Caco-2 (cell line): ENCODE measurements at regions not wholly inside any gene's neighbourhood (a gene's known extent, or its start where the extent isn't known, plus 50 kb on each side); places are given as distances from the start of the nearest gene placed in this dataset.

ENCODE experiments used
- BruUV-seq: library from RNA; stranded (reverse); fragments of 400-500 nt; replicated peaks from 2 replicates; lab custom pipeline; 2021; lab: Mats Ljungman, UMichigan
- CTCF ChIA-PET: fragments of 300-600 bp; sonication (Branson Sonifier 250); formaldehyde crosslinking; loops from one replicate; lab custom pipeline; 2022; ENCODE audit warnings: antibody characterized with exemption; lab: Charles Lee
- POLR2A ChIA-PET: fragments of 300-600 bp; sonication (Branson Sonifier 250); formaldehyde crosslinking; loops from one replicate; lab custom pipeline; 2022; ENCODE audit warnings: antibody characterized with exemption; lab: Charles Lee
- DNase-seq, 2 experiments: peaks; one replicate each; pipeline versions ENCODE4 v3.0.0 to v3.0.0-alpha.2; 2020 to 2022
- H3K27me3 ChIP-seq: replicated peaks from 2 replicates; pipeline ENCODE4 v1.6.0; 2011; ENCODE audit warnings: low read length; ENCODE audit not compliant: control insufficient read depth, insufficient read depth
- H3K36me3 ChIP-seq: 2 replicates; pipeline ENCODE4 v1.5.1; 2011; ENCODE audit warnings: low read length; ENCODE audit not compliant: control insufficient read depth, insufficient read depth
- H3K4me1 ChIP-seq: fragments of 250-450 bp; sonication (Bioruptor Pico); 2 replicates; pipeline ENCODE4 v1.5.1; 2020; ENCODE audit warnings: mild to moderate bottlenecking
- H3K4me3 ChIP-seq: 2 replicates; pipeline ENCODE4 v1.5.1; 2011; ENCODE audit warnings: low read depth, mild to moderate bottlenecking, control low read depth, low read length
- H3K9me3 ChIP-seq: fragments of 250-450 bp; sonication (Bioruptor Pico); 2 replicates; pipeline ENCODE4 v1.5.1; 2020; ENCODE audit warnings: mild to moderate bottlenecking, moderate library complexity
- H3K27ac Mint-ChIP-seq: one replicate; pipeline ENCODE4 v1.8.0; 2022; ENCODE audit warnings: mixed read lengths; ENCODE audit not compliant: unreplicated experiment
- H3K27me3 Mint-ChIP-seq: one replicate; pipeline ENCODE4 v1.8.0; 2022; ENCODE audit warnings: mixed read lengths; ENCODE audit not compliant: insufficient read depth, unreplicated experiment
- H3K36me3 Mint-ChIP-seq: one replicate; pipeline ENCODE4 v1.8.0; 2022; ENCODE audit warnings: mild to moderate bottlenecking, mixed read lengths; ENCODE audit not compliant: insufficient read depth, unreplicated experiment
- H3K4me1 Mint-ChIP-seq: one replicate; pipeline ENCODE4 v1.8.0; 2022; ENCODE audit warnings: low read depth, mixed read lengths; ENCODE audit not compliant: unreplicated experiment
- H3K4me3 Mint-ChIP-seq: one replicate; pipeline ENCODE4 v1.8.0; 2022; ENCODE audit warnings: mild to moderate bottlenecking, moderate library complexity, mixed read lengths; ENCODE audit not compliant: unreplicated experiment
- H3K9me3 Mint-ChIP-seq: one replicate; pipeline ENCODE4 v1.8.0; 2022; ENCODE audit warnings: mixed read lengths; ENCODE audit not compliant: unreplicated experiment
- CTCF ChIP-seq, 2 experiments: fragments of 200-600 bp in 1 of 2; IDR thresholded peaks; 1 replicate in 1 of 2; 2 replicates in 1 of 2; pipeline versions ENCODE4 v1.5.1 to v1.8.0; 2011 to 2022; ENCODE audit warnings: antibody characterized with exemption in 1 of 2, control low read depth in 1 of 2, inconsistent platforms in 1 of 2, low read depth in 1 of 2, low read length in 1 of 2, mild to moderate bottlenecking in 1 of 2, moderate library complexity in 1 of 2; ENCODE audit not compliant: insufficient read depth in 1 of 2, severe bottlenecking in 1 of 2, unreplicated experiment in 1 of 2
- intact Hi-C: fragments of 100-400 bp; cut with micrococcal nuclease; formaldehyde crosslinking; loops from one replicate; pipeline ENCODE4 v1.10.0; 2022; ENCODE audit not compliant: unreplicated experiment

- H3K36me3 Mint-ChIP-seq: no peaks in the 10 kb centered on the region
- H3K9me3 ChIP-seq: no peaks in the 10 kb centered on the region
- no peak overlapping the region for H3K27ac Mint-ChIP-seq
- no peak for TF ChIP-seq CTCF (IDR thresholded peaks at IDR 0.05; ENCODE audit: insufficient read depth in 1 of 2, low read depth in 1 of 2, low read length in 1 of 2, severe bottlenecking in 1 of 2, unreplicated experiment in 1 of 2)
- H3K4me3 ChIP-seq: no peak overlapping the region
- no peaks in the 10 kb centered on the region for H3K9me3 Mint-ChIP-seq
- no TSS peak for BruUV-seq
- H3K4me3 Mint-ChIP-seq: no peak overlapping the region
- H3K27me3 Mint-ChIP-seq: no peaks in the 10 kb centered on the region
- H3K4me1 ChIP-seq: peaks cover 9% of the 10 kb centered on the region
- CTCF ChIA-PET: no interaction called here
- POLR2A ChIA-PET: no interaction called here
- no peaks in the 10 kb centered on the region for H3K36me3 ChIP-seq
- no peaks in the 10 kb centered on the region for H3K27me3 ChIP-seq
- no peak for DNase-seq
- no peaks in the 10 kb centered on the region for H3K4me1 Mint-ChIP-seq
- intact Hi-C loops: no loop called here
These were observed 331.3 kb downstream of the MN1 start for GRCh38 chr22:27470169-27470772.

GRCh38 chr22:27472975-27473374 is 328.6 kb downstream of the MN1 start:
- Mint-ChIP-seq H3K4me1 (peaks cover 6% of the 10 kb centered on the region), H3K9me3 (no peaks in the 10 kb centered on the region), H3K36me3 (no peaks in the 10 kb centered on the region), H3K4me3 (no peak overlapping the region), H3K27ac (no peak overlapping the region), H3K27me3 (no peaks in the 10 kb centered on the region)
- CTCF ChIA-PET: no interaction called here
- H3K27me3 ChIP-seq: no peaks in the 10 kb centered on the region
- H3K36me3 ChIP-seq: no peaks in the 10 kb centered on the region
- intact Hi-C loops: no loop called here
- POLR2A ChIA-PET: no interaction called here
- TF ChIP-seq CTCF (IDR thresholded peaks at IDR 0.05; ENCODE audit: insufficient read depth in 1 of 2, low read depth in 1 of 2, low read length in 1 of 2, severe bottlenecking in 1 of 2, unreplicated experiment in 1 of 2): no peak
- no peak for DNase-seq
- H3K4me3 ChIP-seq: no peak overlapping the region
- H3K9me3 ChIP-seq: no peaks in the 10 kb centered on the region
- H3K4me1 ChIP-seq: peaks cover 24% of the 10 kb centered on the region
- BruUV-seq: no TSS peak

- H3K4me3 Mint-ChIP-seq: no peak overlapping the region
- no peak for DNase-seq
- H3K4me3 ChIP-seq: no peak overlapping the region
- no peaks in the 10 kb centered on the region for H3K27me3 ChIP-seq
- H3K4me1 Mint-ChIP-seq: peaks cover 6% of the 10 kb centered on the region
- ChIA-PET CTCF (no interaction called here), POLR2A (no interaction called here)
- TF ChIP-seq CTCF (IDR thresholded peaks at IDR 0.05; ENCODE audit: insufficient read depth in 1 of 2, low read depth in 1 of 2, low read length in 1 of 2, severe bottlenecking in 1 of 2, unreplicated experiment in 1 of 2): no peak
- no peaks in the 10 kb centered on the region for H3K9me3 ChIP-seq
- H3K36me3 Mint-ChIP-seq: no peaks in the 10 kb centered on the region
- BruUV-seq: no TSS peak
- no peaks in the 10 kb centered on the region for H3K9me3 Mint-ChIP-seq
- intact Hi-C loops: no loop called here
- H3K36me3 ChIP-seq: no peaks in the 10 kb centered on the region
- peaks cover 24% of the 10 kb centered on the region for H3K4me1 ChIP-seq
- no peaks in the 10 kb centered on the region for H3K27me3 Mint-ChIP-seq
- H3K27ac Mint-ChIP-seq: no peak overlapping the region
These were observed 328.0 kb downstream of the MN1 start for GRCh38 chr22:27473533-27473932.
